Neural cell (in vitro differentiated cells): ENCODE measurements at regions not wholly inside any gene's neighbourhood (a gene's known extent, or its start where the extent isn't known, plus 50 kb on each side); places are given as distances from the start of the nearest gene placed in this dataset.

Source experiments
- H2AFZ ChIP-seq: fragments of 200-600, 300-800 bp; sonication (generic), shearing (Covaris generic); 2 replicates; pipeline ENCODE4 v1.6.0; 2014; ENCODE audit warnings: low read depth, mild to moderate bottlenecking, antibody characterized with exemption, low read length, moderate library complexity
- H3F3A ChIP-seq: fragments of 200-600 bp; shearing (Covaris generic); 2 replicates; pipeline ENCODE4 v1.6.1; 2016; ENCODE audit warnings: mild to moderate bottlenecking, moderate library complexity, mixed read lengths, antibody characterized with exemption, low read length; ENCODE audit not compliant: insufficient read depth, poor library complexity, severe bottlenecking
- H3K27ac ChIP-seq: fragments of 200-600, 300-800 bp; sonication (generic), shearing (Covaris generic); 2 replicates; pipeline ENCODE4 v1.5.1; 2014; ENCODE audit warnings: mild to moderate bottlenecking, low read length, moderate library complexity
- H3K27me3 ChIP-seq: fragments of 300-800, 200-600 bp; sonication (generic), shearing (Covaris generic); 2 replicates; pipeline ENCODE4 v1.6.0; 2014; ENCODE audit warnings: mild to moderate bottlenecking, low read depth, low read length, moderate library complexity; ENCODE audit not compliant: insufficient read depth
- H3K36me3 ChIP-seq: fragments of 300-800, 200-600 bp; sonication (generic), shearing (Covaris generic); 2 replicates; pipeline ENCODE4 v1.5.1; 2014; ENCODE audit warnings: mild to moderate bottlenecking, antibody characterized with exemption, low read length, moderate library complexity; ENCODE audit not compliant: insufficient read depth
- H3K4me2 ChIP-seq: fragments of 300-800, 200-600 bp; sonication (generic), shearing (Covaris generic); 2 replicates; pipeline ENCODE4 v1.6.0; 2014; ENCODE audit warnings: mild to moderate bottlenecking, low read length
- H3K4me3 ChIP-seq: fragments of 300-800, 200-600 bp; sonication (generic), shearing (Covaris generic); 2 replicates; pipeline ENCODE4 v1.5.1; 2014; ENCODE audit warnings: mild to moderate bottlenecking, low read length, moderate library complexity
- H3K79me2 ChIP-seq: fragments of 200-600 bp; shearing (Covaris generic); replicated peaks from 2 replicates; pipeline ENCODE4 v1.6.0; 2014; ENCODE audit warnings: mild to moderate bottlenecking, low read length, moderate library complexity; ENCODE audit not compliant: insufficient read depth
- H3K9ac ChIP-seq: fragments of 300-800, 200-600 bp; sonication (generic), shearing (Covaris generic); 2 replicates; pipeline ENCODE4 v1.6.1; 2016; ENCODE audit warnings: mild to moderate bottlenecking, low read length, mixed read lengths
- H3K9me2 ChIP-seq: fragments of 200-600 bp; shearing (Covaris generic); 2 replicates; pipeline ENCODE4 v1.6.1; 2016; ENCODE audit warnings: mild to moderate bottlenecking, low read length, mixed read lengths; ENCODE audit not compliant: insufficient read depth
- H3K9me3 ChIP-seq: fragments of 200-600, 300-800 bp; sonication (generic), shearing (Covaris generic); 2 replicates; pipeline ENCODE4 v1.6.1; 2016; ENCODE audit warnings: mild to moderate bottlenecking, mixed run types, low read length, moderate library complexity, mixed read lengths
- H4K20me1 ChIP-seq: fragments of 200-600 bp; shearing (Covaris generic); 2 replicates; pipeline ENCODE4 v1.6.1; 2016; ENCODE audit warnings: mild to moderate bottlenecking, mixed run types; ENCODE audit not compliant: insufficient read depth
- EP300 ChIP-seq: fragments of 450-650 bp; conservative IDR thresholded peaks from 2 replicates; pipeline ENCODE4 v1.6.1; 2014; ENCODE audit warnings: antibody characterized with exemption, mild to moderate bottlenecking, moderate library complexity; ENCODE audit not compliant: poor library complexity, severe bottlenecking
- EZH2 ChIP-seq: fragments of 200-600, 300-800 bp; shearing (Covaris generic), sonication (generic); IDR thresholded peaks from 2 replicates; pipeline ENCODE4 v1.6.1; 2014; ENCODE audit warnings: antibody characterized with exemption, low read length, borderline replicate concordance, mild to moderate bottlenecking; ENCODE audit not compliant: insufficient read depth, poor library complexity, severe bottlenecking
- MXI1 ChIP-seq: fragments of 450-650 bp; conservative IDR thresholded peaks from 2 replicates; pipeline ENCODE4 v1.6.1; 2014; ENCODE audit warnings: antibody characterized with exemption, mild to moderate bottlenecking; ENCODE audit not compliant: poor library complexity, severe bottlenecking
- POLR2AphosphoS5 ChIP-seq: IDR thresholded peaks from 2 replicates; pipeline ENCODE4 v1.6.1; 2012
- RAD21 ChIP-seq: fragments of 450-650 bp; conservative IDR thresholded peaks from 2 replicates; pipeline ENCODE4 v1.6.1; 2014; ENCODE audit warnings: antibody characterized with exemption, mild to moderate bottlenecking, moderate library complexity
- SMC3 ChIP-seq: fragments of 450-650 bp; conservative IDR thresholded peaks from 2 replicates; pipeline ENCODE4 v1.6.1; 2014; ENCODE audit warnings: antibody characterized with exemption, mild to moderate bottlenecking, moderate library complexity; ENCODE audit not compliant: poor library complexity
- TAF1 ChIP-seq: IDR thresholded peaks from 2 replicates; pipeline ENCODE4 v1.6.1; 2012; ENCODE audit warnings: low read depth
- TF ChIP-seq, protein P1 (sequence below): fragments of 450-650 bp; IDR thresholded peaks from 2 replicates; pipeline ENCODE4 v1.5.1; 2014; ENCODE audit warnings: antibody characterized with exemption, mild to moderate bottlenecking, moderate library complexity; ENCODE audit not compliant: poor library complexity, severe bottlenecking
- TF ChIP-seq, protein P2 (sequence below): IDR thresholded peaks from 2 replicates; pipeline ENCODE4 v1.6.1; 2012; ENCODE audit warnings: borderline replicate concordance

DNA sequence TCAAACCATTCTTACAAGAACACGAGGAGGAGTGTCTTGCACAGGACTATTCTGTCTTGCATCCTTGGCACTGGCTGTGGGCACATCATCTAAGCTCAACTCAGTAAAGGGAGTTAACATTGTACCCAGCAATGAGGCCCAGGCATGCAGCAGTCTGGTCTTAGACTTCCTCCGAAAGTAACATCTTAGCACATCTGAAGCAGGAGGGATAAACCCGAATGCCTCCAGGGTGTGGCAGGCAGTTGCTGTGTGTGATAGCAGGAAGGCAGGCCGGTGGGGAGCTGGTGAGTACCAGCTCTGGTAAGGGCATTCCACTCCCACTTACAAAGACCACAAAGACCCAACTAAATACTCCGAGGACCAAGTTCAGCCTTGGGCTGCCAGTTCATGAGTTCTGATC, 206.3 kb downstream of the TSN start:
- Histone ChIP-seq H3K4me3 (no peak overlapping the region), H3K36me3 (no peaks in the 10 kb centered on the region), H2AFZ (no peak overlapping the region), H3F3A (no peaks in the 10 kb centered on the region), H3K27ac (no peak overlapping the region), H3K4me2 (no peak overlapping the region), H3K79me2 (no peaks in the 10 kb centered on the region), H3K9me2 (no peaks in the 10 kb centered on the region), H3K9me3 (no peaks in the 10 kb centered on the region), H3K9ac (no peak overlapping the region), H4K20me1 (no peaks in the 10 kb centered on the region), H3K27me3 (no peaks in the 10 kb centered on the region)
- TF ChIP-seq TAF1 (no peak), POLR2AphosphoS5 (no peak), EZH2 (no peak), SMC3 (no peak), MXI1 (no peak), EP300 (no peak), RAD21 (no peak)
- TF ChIP-seq, protein P1, sequence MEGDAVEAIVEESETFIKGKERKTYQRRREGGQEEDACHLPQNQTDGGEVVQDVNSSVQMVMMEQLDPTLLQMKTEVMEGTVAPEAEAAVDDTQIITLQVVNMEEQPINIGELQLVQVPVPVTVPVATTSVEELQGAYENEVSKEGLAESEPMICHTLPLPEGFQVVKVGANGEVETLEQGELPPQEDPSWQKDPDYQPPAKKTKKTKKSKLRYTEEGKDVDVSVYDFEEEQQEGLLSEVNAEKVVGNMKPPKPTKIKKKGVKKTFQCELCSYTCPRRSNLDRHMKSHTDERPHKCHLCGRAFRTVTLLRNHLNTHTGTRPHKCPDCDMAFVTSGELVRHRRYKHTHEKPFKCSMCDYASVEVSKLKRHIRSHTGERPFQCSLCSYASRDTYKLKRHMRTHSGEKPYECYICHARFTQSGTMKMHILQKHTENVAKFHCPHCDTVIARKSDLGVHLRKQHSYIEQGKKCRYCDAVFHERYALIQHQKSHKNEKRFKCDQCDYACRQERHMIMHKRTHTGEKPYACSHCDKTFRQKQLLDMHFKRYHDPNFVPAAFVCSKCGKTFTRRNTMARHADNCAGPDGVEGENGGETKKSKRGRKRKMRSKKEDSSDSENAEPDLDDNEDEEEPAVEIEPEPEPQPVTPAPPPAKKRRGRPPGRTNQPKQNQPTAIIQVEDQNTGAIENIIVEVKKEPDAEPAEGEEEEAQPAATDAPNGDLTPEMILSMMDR: no peak
- TF ChIP-seq, protein P2, sequence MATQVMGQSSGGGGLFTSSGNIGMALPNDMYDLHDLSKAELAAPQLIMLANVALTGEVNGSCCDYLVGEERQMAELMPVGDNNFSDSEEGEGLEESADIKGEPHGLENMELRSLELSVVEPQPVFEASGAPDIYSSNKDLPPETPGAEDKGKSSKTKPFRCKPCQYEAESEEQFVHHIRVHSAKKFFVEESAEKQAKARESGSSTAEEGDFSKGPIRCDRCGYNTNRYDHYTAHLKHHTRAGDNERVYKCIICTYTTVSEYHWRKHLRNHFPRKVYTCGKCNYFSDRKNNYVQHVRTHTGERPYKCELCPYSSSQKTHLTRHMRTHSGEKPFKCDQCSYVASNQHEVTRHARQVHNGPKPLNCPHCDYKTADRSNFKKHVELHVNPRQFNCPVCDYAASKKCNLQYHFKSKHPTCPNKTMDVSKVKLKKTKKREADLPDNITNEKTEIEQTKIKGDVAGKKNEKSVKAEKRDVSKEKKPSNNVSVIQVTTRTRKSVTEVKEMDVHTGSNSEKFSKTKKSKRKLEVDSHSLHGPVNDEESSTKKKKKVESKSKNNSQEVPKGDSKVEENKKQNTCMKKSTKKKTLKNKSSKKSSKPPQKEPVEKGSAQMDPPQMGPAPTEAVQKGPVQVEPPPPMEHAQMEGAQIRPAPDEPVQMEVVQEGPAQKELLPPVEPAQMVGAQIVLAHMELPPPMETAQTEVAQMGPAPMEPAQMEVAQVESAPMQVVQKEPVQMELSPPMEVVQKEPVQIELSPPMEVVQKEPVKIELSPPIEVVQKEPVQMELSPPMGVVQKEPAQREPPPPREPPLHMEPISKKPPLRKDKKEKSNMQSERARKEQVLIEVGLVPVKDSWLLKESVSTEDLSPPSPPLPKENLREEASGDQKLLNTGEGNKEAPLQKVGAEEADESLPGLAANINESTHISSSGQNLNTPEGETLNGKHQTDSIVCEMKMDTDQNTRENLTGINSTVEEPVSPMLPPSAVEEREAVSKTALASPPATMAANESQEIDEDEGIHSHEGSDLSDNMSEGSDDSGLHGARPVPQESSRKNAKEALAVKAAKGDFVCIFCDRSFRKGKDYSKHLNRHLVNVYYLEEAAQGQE: no peak

DNA sequence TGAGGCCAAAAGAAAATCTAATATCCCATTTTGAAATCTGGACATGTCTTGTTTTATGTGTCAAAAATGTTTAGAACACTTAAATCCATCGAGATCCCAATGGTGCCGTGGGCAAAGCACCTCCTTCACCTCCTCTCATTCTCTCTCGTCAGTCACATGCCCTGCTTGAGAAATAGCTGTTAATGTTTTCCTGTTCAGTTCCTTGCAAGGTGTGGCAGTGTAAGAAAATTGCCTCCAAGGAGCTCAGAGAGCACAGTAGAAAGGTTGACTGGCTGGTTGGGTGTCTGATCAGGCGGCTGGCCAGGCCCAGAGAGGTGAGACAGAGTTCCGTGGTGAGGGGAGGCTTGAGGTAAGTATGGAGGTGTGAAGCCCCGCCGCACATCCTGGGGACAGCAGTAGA, 210.2 kb downstream of the TSN start:
- no peak overlapping the region for H3K4me3 ChIP-seq
- H4K20me1 ChIP-seq: no peaks in the 10 kb centered on the region
- H3K9me2 ChIP-seq: no peaks in the 10 kb centered on the region
- no peaks in the 10 kb centered on the region for H3K79me2 ChIP-seq
- H3K9me3 ChIP-seq: no peaks in the 10 kb centered on the region
- H3K36me3 ChIP-seq: no peaks in the 10 kb centered on the region
- no peak overlapping the region for H2AFZ ChIP-seq
- H3K9ac ChIP-seq: no peak overlapping the region
- H3F3A ChIP-seq: no peaks in the 10 kb centered on the region
- TF ChIP-seq TAF1 (no peak), SMC3 (no peak), POLR2AphosphoS5 (no peak), RAD21 (no peak), EZH2 (no peak), EP300 (no peak), MXI1 (no peak)
- TF ChIP-seq, protein P1: no peak
- TF ChIP-seq, protein P2: no peak
- H3K4me2 ChIP-seq: no peak overlapping the region
- H3K27ac ChIP-seq: no peak overlapping the region
- no peaks in the 10 kb centered on the region for H3K27me3 ChIP-seq
